NCI-H2227 treated with DMSO at 0.1 percent for 48 hours (cell line): ENCODE measurements at regions not wholly inside any gene's neighbourhood (a gene's known extent, or its start where the extent isn't known, plus 50 kb on each side); places are given as distances from the start of the nearest gene placed in this dataset.
"Not testable (repeated sequence)": the region's sequence is repeated elsewhere in the genome, so short reads cannot be mapped to it uniquely, and the experiment has no call there.

Experiments used
- DNase-seq: peaks from one replicate; lab custom pipeline; 2025; lab: John Stamatoyannopoulos, UW

- no peak for DNase-seq
These were observed 258.7 kb upstream of the SLC7A11 start for GRCh38 chr4:138500869-138501268.

GRCh38 chr4:138499627-138500026, 257.5 kb upstream of the SLC7A11 start:
- DNase-seq, result no peak

GRCh38 chr4:138494931-138495330, 252.8 kb upstream of the SLC7A11 start:
- no peak for DNase-seq

GRCh38 chr4:138494116-138494515, 252.0 kb upstream of the SLC7A11 start:
- no peak for DNase-seq

DNA sequence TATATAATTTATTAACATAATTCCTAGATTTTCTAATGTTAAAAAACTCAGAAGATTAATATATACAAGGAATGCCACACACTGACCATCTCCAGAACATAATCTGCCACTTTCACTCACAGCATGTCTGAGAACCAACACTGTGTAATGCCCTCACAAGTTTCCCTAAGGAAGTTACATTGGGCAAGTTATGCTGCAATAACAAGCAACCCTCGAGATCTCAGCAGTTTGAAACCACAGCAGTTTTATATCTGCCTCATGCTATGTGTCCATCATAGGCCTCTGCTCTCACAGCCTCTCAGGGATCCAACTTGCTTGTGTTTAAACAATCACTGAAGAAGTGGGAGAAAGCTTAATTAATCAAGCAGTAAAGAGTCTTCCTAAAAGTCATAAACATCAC, 250.0 kb upstream of the SLC7A11 start:
- DNase-seq, result no peak

DNA sequence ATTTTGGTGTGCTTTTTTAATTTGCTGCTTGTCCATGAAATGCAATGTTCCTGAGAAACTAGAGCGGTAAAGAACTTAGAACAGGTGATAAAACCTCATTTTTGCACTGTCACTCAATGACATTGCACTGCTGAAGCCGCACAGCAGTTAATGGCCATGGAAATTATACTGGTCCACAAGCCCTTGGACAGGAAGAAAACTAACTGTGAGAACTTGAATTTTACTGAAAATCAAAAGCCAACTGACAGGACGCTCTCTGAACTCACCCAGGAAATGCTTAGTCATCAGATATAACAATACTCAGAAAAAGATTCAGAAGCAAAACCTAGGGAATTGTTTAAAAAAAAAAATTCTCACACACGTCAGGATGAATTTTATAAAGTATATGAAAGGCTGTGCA, 246.4 kb upstream of the SLC7A11 start:
- no peak for DNase-seq

DNA sequence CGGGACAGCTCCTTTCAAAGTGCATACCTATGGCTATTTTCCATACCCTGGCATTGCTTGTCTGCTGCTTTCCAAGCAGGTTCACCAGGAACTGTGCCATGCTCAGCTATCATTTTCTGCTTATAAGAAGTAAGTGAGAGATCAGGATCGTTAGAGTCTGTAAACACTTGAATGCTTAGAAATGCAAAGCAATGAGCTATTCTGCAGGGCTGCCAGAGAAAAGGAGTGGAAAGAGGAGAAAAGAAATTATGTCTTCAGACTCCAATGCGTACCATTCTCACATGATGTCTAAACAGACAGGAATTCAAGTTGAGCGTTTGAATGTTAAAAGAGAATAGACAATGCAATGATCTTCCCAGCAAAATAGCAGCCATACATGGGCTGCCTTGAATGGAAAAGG, 245.5 kb upstream of the SLC7A11 start:
- DNase-seq, result no peak

- DNase-seq, result no peak
These were observed 245.1 kb upstream of the SLC7A11 start for GRCh38 chr4:138487230-138487629.

DNA sequence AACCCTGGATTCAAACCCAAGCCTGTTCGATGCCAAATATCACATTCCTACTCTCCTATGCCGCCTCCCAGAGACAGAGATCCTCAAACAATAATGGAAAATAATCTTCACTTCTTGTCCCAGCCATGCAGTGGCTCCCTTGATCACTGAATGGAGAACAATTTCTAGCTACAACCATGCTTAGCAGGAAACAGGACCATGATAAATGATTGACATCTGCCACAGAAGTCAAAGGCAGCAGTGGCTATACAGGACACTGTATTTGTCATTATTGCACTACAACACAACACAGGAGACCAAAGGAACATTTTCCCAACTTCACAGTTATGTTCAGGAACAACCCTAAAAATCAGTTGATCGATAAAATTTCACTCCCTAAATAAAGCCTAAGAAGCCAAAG, 243.3 kb upstream of the SLC7A11 start:
- no peak for DNase-seq

GRCh38 chr4:138475116-138475515, 233.0 kb upstream of the SLC7A11 start:
- no peak for DNase-seq

DNA sequence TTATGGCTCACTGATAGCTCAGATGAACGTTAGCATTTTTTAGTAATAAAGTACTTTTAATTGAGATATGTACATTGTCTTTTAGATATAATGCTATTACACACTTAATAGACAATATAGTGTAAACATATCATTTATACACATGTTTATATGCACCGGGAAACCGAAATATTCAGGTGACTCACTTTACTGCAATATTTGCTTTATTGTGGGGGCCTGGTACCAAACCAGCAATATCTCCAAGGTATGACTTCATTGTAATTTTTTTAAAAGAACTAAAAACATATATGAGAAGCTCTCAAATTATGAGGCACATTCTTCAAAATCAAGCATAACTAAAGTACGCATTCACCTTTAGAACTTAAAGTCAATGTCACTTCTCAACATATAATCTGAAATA, 231.2 kb upstream of the SLC7A11 start:
- DNase-seq, result no peak

- DNase-seq, result no peak
These were observed 218.6 kb upstream of the SLC7A11 start for GRCh38 chr4:138460477-138461414.

GRCh38 chr4:138458751-138459150, 216.6 kb upstream of the SLC7A11 start:
- DNase-seq, result no peak

- not testable (repeated sequence) for DNase-seq
These were observed 214.2 kb upstream of the SLC7A11 start for GRCh38 chr4:138456349-138456748.

GRCh38 chr4:138455097-138455496, 212.9 kb upstream of the SLC7A11 start:
- DNase-seq, result no peak

DNA sequence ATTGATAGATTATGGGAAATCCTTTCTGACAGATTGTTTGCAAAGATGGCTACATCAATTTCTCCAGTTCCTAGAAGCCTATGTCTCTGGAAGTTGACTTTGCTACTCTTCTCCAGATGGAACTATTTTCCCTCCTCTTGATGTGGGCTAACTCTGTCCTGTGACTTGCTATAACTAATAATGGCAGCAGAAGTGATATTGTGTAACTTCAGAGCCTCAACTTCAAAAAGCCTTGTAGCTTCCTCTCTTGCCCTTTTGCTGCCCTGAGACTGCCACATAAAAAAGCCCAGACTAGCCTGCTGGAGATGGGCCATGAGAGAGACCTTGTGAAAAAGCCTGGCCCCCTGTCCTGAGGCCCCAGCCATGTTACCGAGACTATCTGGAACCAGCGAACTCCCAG, 210.7 kb upstream of the SLC7A11 start:
- DNase-seq, result no peak

- no peak for DNase-seq
These were observed 209.1 kb upstream of the SLC7A11 start for GRCh38 chr4:138451276-138451663.

DNA sequence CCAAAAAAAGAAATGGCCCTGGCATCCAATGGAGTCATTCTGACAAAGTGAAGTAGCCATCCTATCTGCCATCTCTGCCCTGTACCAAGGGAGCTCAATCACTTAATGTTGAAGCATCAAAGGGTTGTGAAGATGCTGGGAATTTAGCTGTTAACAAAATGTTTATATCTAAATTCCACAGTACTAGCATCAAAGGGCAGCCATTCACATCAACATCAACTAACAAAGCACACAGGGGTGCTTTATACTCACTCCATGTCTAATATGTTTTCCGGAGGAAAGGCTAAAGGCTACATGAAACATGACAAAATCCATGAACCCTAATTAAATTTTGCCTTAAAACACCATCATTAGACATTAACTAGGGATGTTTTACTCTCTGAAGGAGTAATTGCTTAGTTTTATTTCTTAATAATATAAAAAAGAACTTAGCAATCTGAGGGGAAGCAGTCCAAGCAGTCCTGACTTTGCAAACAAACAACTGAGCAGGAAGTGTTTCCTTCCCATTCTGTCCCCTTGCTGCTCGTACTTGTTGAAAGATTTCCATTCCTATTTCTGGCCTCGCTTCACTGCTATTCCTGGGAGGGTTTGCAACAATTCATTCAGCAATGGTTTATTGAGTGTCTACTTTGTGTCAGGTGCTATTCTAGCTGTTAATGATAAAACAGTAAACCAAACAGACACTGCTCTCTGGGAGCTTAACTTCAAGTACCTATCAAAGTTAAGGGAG, 208.6 kb upstream of the SLC7A11 start:
- no peak for DNase-seq

DNA sequence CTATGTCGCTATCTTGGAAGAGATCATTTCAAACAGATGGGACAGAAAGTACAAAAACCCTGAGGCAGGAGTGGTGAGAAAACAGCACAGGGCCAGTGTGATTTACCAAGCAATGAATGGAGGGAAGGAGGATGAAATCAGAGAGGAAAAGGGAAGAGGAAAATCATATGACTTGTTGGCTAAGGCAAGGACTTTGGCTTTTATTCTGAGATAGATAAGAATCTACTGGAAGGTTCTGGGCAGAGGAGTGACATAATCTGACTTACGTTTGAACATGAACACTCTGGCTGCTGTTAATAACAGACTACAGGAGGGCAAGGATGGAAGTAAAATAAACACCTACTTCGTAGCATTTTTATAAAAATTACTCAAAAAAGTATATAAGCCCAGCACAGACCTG, 207.8 kb upstream of the SLC7A11 start:
- no peak for DNase-seq

GRCh38 chr4:138448169-138448568, 206.0 kb upstream of the SLC7A11 start:
- DNase-seq, result no peak

GRCh38 chr4:138446456-138446855, 204.3 kb upstream of the SLC7A11 start:
- no peak for DNase-seq

GRCh38 chr4:138445098-138445497, 202.9 kb upstream of the SLC7A11 start:
- DNase-seq, result no peak

DNA sequence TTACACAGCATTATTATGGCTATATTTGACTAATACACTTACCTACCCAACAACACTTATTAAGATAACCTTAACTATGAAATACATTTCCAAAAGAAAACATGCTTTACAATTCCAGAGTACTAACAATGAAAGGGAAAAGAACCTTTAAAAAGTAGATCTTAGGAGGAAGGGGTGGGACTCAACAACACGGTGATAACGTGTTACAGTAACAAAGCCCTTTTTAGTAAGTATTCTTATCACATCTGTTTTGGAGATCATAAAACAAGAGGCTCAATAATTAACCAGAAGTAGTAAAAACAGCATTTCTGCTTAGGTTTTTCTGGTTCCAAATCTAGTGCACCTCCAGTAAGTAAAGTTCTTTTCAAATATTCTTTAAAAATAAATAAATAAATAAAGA, 202.1 kb upstream of the SLC7A11 start:
- no peak for DNase-seq
